WTC11 (cell line): ENCODE measurements at regions not wholly inside any gene's neighbourhood (a gene's known extent, or its start where the extent isn't known, plus 50 kb on each side); places are given as distances from the start of the nearest gene placed in this dataset.

Experiments
- ATAC-seq: fragments of 200-7000 bp; cut with Tn5 transposase; 2 replicates; pipeline ENCODE4 v1.10.0; 2021; ENCODE audit warnings: mild to moderate bottlenecking, moderate library complexity
- CTCF ChIA-PET: fragments of 300-600 bp; sonication (Branson Sonifier 250); formaldehyde crosslinking; loops from one replicate; lab custom pipeline; 2021; ENCODE audit warnings: antibody characterized with exemption; lab: Charles Lee
- POLR2A ChIA-PET: fragments of 350-600 bp; sonication (Branson Sonifier 250); formaldehyde crosslinking; loops from one replicate; lab custom pipeline; 2021; ENCODE audit warnings: antibody characterized with exemption; lab: Charles Lee
- DNase-seq: peaks from one replicate; pipeline ENCODE4 v3.0.0; 2021; ENCODE audit warnings: low spot score
- H3K27ac Mint-ChIP-seq: 2 replicates; pipeline ENCODE4 v1.8.0; 2021; ENCODE audit warnings: mixed read lengths
- H3K27me3 Mint-ChIP-seq: 2 replicates; pipeline ENCODE4 v1.8.0; 2021; ENCODE audit warnings: low read depth, mild to moderate bottlenecking, moderate library complexity, mixed read lengths
- H3K36me3 Mint-ChIP-seq: 2 replicates; pipeline ENCODE4 v1.8.0; 2021; ENCODE audit warnings: mixed read lengths
- H3K4me1 Mint-ChIP-seq: 2 replicates; pipeline ENCODE4 v1.8.0; 2022; ENCODE audit warnings: mixed read lengths
- H3K4me3 Mint-ChIP-seq: 2 replicates; pipeline ENCODE4 v1.8.0; 2021; ENCODE audit warnings: mild to moderate bottlenecking, moderate library complexity, mixed read lengths
- H3K9me3 Mint-ChIP-seq: 2 replicates; pipeline ENCODE4 v1.8.0; 2021; ENCODE audit warnings: mixed read lengths
- CREM ChIP-seq: sonication (generic); formaldehyde crosslinking; IDR thresholded peaks from 2 replicates; pipeline ENCODE4 v1.8.1; 2022; ENCODE audit warnings: mild to moderate bottlenecking, missing genetic modification reagents, moderate library complexity
- ESRRA ChIP-seq: sonication (generic); formaldehyde crosslinking; IDR thresholded peaks from 2 replicates; pipeline ENCODE4 v1.8.1; 2022; ENCODE audit warnings: mild to moderate bottlenecking, missing genetic modification reagents, borderline replicate concordance
- FOXJ3 ChIP-seq: sonication (generic); formaldehyde crosslinking; IDR thresholded peaks from 2 replicates; pipeline ENCODE4 v1.9.0; 2021; ENCODE audit warnings: missing genetic modification reagents, mild to moderate bottlenecking, borderline replicate concordance
- JAZF1 ChIP-seq: fragments of 250-450 bp; sonication (Bioruptor Pico); IDR thresholded peaks from 2 replicates; pipeline ENCODE4 v1.9.0; 2021; ENCODE audit warnings: moderate library complexity, mild to moderate bottlenecking, inconsistent platforms
- NR2C2 ChIP-seq: sonication (generic); formaldehyde crosslinking; IDR thresholded peaks from 2 replicates; pipeline ENCODE4 v1.8.0; 2022; ENCODE audit warnings: mild to moderate bottlenecking, missing genetic modification reagents
- SMAD4 ChIP-seq: sonication (generic); formaldehyde crosslinking; IDR thresholded peaks from 2 replicates; pipeline ENCODE4 v1.8.0; 2022; ENCODE audit warnings: mild to moderate bottlenecking, missing genetic modification reagents
- SOX15 ChIP-seq: fragments of 250-450 bp; sonication (Bioruptor Pico); IDR thresholded peaks from 2 replicates; pipeline ENCODE4 v1.9.0; 2021; ENCODE audit warnings: mild to moderate bottlenecking
- SP1 ChIP-seq: sonication (generic); formaldehyde crosslinking; conservative IDR thresholded peaks from 2 replicates; pipeline ENCODE4 v1.8.1; 2022; ENCODE audit warnings: missing genetic modification reagents
- TP53 ChIP-seq: sonication (generic); formaldehyde crosslinking; IDR thresholded peaks from 2 replicates; pipeline ENCODE4 v1.8.1; 2023; ENCODE audit warnings: mild to moderate bottlenecking, missing genetic modification reagents
- ZNF263 ChIP-seq: sonication (generic); formaldehyde crosslinking; IDR thresholded peaks from 2 replicates; pipeline ENCODE4 v1.8.1; 2022; ENCODE audit warnings: low read depth, mild to moderate bottlenecking, moderate library complexity, missing genetic modification reagents
- TF ChIP-seq, protein P1 (sequence below): sonication (generic); formaldehyde crosslinking; IDR thresholded peaks from 2 replicates; pipeline ENCODE4 v1.8.1; 2023; ENCODE audit warnings: mild to moderate bottlenecking, missing genetic modification reagents
- TF ChIP-seq, protein P2 (sequence below): sonication (generic); formaldehyde crosslinking; IDR thresholded peaks from 2 replicates; pipeline ENCODE4 v1.8.0; 2022; ENCODE audit warnings: mild to moderate bottlenecking, missing genetic modification reagents
- TF ChIP-seq, protein P3 (sequence below): fragments of 250-450 bp; sonication (Bioruptor Pico); IDR thresholded peaks from 2 replicates; pipeline ENCODE4 v1.8.0; 2021; ENCODE audit warnings: mild to moderate bottlenecking
- TF ChIP-seq, protein P4 (sequence below): sonication (generic); formaldehyde crosslinking; IDR thresholded peaks from 2 replicates; pipeline ENCODE4 v1.8.0; 2022; ENCODE audit warnings: mild to moderate bottlenecking, missing genetic modification reagents
- TF ChIP-seq, protein P5 (sequence below): sonication (generic); formaldehyde crosslinking; IDR thresholded peaks from 2 replicates; pipeline ENCODE4 v1.8.1; 2023; ENCODE audit warnings: mild to moderate bottlenecking, moderate library complexity, missing genetic modification reagents
- TF ChIP-seq, protein P6 (sequence below): sonication (generic); formaldehyde crosslinking; IDR thresholded peaks from 2 replicates; pipeline ENCODE4 v1.8.0; 2023; ENCODE audit warnings: missing genetic modification reagents
- TF ChIP-seq, protein P7 (sequence below): sonication (generic); formaldehyde crosslinking; IDR thresholded peaks from 2 replicates; pipeline ENCODE4 v1.8.0; 2023; ENCODE audit warnings: missing genetic modification reagents, mild to moderate bottlenecking, borderline replicate concordance
- TF ChIP-seq, protein P8 (sequence below): fragments of 250-450 bp; sonication (Bioruptor Pico); IDR thresholded peaks from 2 replicates; pipeline ENCODE4 v1.9.0; 2021; ENCODE audit warnings: moderate library complexity, mild to moderate bottlenecking, inconsistent platforms, borderline replicate concordance

DNA sequence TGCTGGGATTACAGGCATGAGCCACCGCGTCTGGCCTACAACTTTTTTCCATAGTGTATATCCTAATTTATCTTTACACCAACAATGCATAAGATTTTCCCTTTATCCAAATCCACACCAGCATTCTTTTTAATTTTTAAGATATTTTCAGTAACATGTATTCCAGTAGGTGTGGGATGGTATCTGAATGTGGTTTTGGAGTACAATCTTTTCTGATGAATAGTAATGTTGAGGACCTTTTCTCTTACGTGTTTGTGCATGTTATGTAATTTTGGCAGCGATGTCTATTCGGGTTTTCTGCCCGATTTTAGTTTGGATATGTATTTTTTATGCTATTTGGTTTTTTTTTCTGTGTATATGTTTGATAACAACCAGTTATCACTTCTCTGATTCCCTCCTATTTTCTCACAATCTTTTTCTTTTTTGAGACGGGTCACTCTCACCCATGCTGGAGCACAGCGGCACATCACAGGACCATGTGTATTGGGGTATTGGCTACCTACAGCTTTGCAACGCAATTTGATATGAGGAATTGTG, 114.6 kb upstream of the GRK3 start (continued):
- TF ChIP-seq, protein P1, sequence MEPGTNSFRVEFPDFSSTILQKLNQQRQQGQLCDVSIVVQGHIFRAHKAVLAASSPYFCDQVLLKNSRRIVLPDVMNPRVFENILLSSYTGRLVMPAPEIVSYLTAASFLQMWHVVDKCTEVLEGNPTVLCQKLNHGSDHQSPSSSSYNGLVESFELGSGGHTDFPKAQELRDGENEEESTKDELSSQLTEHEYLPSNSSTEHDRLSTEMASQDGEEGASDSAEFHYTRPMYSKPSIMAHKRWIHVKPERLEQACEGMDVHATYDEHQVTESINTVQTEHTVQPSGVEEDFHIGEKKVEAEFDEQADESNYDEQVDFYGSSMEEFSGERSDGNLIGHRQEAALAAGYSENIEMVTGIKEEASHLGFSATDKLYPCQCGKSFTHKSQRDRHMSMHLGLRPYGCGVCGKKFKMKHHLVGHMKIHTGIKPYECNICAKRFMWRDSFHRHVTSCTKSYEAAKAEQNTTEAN (CRISPR knock-in tag) = no peak
- TF ChIP-seq, protein P2, sequence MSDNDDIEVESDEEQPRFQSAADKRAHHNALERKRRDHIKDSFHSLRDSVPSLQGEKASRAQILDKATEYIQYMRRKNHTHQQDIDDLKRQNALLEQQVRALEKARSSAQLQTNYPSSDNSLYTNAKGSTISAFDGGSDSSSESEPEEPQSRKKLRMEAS (CRISPR knock-in tag) = no peak
- TF ChIP-seq NR2C2 (CRISPR knock-in tag) = no peak
- TF ChIP-seq, all 79 proteins: peak for 0

DNA sequence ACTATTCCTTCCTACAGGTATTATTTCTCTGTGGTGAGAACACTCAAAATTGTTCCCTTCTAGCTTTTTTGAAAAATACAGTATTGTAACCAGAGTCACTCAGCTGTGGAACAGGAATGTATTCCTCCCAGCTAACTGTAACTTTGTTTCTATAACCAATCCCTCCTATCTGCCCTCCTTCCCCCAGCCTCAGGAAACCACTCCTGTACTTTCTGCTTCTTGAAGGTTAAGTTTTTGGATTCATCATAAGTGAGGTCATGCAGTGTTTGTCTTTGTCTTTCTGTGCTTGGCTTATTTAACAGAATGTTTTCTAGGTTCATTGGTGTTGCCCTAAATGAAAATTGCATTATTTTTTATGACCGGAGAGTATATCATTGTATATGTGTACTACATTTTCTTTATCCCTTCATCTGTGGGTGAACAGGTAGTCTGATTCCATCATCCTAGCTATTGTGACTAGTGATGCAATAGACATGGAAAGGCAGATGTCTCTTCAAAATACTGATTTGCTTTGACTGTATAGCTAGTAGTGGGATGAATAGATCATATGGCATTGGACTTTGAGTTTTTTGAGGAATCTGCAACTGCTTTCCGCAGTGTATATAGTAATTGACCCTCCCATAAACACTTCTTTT, 112.9 kb upstream of the GRK3 start:
- Mint-ChIP-seq H3K36me3 (peaks cover 8% of the 10 kb centered on the region), H3K9me3 (no peaks in the 10 kb centered on the region), H3K27ac (no peak overlapping the region), H3K27me3 (no peaks in the 10 kb centered on the region)
- ATAC-seq = no peak
- ChIA-PET CTCF (no interaction called here), POLR2A (no interaction called here)
- DNase-seq = no peak
- no peak for TF ChIP-seq CREM
- TF ChIP-seq, protein P3, sequence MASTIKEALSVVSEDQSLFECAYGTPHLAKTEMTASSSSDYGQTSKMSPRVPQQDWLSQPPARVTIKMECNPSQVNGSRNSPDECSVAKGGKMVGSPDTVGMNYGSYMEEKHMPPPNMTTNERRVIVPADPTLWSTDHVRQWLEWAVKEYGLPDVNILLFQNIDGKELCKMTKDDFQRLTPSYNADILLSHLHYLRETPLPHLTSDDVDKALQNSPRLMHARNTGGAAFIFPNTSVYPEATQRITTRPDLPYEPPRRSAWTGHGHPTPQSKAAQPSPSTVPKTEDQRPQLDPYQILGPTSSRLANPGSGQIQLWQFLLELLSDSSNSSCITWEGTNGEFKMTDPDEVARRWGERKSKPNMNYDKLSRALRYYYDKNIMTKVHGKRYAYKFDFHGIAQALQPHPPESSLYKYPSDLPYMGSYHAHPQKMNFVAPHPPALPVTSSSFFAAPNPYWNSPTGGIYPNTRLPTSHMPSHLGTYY = no peak
- TF ChIP-seq ZNF263 (CRISPR knock-in tag) = no peak
- TF ChIP-seq JAZF1 = no peak
- TF ChIP-seq ESRRA = no peak
- TF ChIP-seq, protein P4, sequence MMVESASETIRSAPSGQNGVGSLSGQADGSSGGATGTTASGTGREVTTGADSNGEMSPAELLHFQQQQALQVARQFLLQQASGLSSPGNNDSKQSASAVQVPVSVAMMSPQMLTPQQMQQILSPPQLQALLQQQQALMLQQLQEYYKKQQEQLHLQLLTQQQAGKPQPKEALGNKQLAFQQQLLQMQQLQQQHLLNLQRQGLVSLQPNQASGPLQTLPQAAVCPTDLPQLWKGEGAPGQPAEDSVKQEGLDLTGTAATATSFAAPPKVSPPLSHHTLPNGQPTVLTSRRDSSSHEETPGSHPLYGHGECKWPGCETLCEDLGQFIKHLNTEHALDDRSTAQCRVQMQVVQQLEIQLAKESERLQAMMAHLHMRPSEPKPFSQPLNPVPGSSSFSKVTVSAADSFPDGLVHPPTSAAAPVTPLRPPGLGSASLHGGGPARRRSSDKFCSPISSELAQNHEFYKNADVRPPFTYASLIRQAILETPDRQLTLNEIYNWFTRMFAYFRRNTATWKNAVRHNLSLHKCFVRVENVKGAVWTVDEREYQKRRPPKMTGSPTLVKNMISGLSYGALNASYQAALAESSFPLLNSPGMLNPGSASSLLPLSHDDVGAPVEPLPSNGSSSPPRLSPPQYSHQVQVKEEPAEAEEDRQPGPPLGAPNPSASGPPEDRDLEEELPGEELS (CRISPR knock-in tag) = no peak
- no peak for TF ChIP-seq SP1 (CRISPR knock-in tag)
- TF ChIP-seq, protein P5, sequence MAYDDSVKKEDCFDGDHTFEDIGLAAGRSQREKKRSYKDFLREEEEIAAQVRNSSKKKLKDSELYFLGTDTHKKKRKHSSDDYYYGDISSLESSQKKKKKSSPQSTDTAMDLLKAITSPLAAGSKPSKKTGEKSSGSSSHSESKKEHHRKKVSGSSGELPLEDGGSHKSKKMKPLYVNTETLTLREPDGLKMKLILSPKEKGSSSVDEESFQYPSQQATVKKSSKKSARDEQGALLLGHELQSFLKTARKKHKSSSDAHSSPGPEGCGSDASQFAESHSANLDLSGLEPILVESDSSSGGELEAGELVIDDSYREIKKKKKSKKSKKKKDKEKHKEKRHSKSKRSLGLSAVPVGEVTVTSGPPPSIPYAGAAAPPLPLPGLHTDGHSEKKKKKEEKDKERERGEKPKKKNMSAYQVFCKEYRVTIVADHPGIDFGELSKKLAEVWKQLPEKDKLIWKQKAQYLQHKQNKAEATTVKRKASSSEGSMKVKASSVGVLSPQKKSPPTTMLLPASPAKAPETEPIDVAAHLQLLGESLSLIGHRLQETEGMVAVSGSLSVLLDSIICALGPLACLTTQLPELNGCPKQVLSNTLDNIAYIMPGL = no peak
- TF ChIP-seq, protein P6, sequence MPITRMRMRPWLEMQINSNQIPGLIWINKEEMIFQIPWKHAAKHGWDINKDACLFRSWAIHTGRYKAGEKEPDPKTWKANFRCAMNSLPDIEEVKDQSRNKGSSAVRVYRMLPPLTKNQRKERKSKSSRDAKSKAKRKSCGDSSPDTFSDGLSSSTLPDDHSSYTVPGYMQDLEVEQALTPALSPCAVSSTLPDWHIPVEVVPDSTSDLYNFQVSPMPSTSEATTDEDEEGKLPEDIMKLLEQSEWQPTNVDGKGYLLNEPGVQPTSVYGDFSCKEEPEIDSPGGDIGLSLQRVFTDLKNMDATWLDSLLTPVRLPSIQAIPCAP (CRISPR knock-in tag) = no peak
- TF ChIP-seq, protein P1 (CRISPR knock-in tag) = no peak
- TF ChIP-seq, protein P7, sequence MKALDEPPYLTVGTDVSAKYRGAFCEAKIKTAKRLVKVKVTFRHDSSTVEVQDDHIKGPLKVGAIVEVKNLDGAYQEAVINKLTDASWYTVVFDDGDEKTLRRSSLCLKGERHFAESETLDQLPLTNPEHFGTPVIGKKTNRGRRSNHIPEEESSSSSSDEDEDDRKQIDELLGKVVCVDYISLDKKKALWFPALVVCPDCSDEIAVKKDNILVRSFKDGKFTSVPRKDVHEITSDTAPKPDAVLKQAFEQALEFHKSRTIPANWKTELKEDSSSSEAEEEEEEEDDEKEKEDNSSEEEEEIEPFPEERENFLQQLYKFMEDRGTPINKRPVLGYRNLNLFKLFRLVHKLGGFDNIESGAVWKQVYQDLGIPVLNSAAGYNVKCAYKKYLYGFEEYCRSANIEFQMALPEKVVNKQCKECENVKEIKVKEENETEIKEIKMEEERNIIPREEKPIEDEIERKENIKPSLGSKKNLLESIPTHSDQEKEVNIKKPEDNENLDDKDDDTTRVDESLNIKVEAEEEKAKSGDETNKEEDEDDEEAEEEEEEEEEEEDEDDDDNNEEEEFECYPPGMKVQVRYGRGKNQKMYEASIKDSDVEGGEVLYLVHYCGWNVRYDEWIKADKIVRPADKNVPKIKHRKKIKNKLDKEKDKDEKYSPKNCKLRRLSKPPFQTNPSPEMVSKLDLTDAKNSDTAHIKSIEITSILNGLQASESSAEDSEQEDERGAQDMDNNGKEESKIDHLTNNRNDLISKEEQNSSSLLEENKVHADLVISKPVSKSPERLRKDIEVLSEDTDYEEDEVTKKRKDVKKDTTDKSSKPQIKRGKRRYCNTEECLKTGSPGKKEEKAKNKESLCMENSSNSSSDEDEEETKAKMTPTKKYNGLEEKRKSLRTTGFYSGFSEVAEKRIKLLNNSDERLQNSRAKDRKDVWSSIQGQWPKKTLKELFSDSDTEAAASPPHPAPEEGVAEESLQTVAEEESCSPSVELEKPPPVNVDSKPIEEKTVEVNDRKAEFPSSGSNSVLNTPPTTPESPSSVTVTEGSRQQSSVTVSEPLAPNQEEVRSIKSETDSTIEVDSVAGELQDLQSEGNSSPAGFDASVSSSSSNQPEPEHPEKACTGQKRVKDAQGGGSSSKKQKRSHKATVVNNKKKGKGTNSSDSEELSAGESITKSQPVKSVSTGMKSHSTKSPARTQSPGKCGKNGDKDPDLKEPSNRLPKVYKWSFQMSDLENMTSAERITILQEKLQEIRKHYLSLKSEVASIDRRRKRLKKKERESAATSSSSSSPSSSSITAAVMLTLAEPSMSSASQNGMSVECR (CRISPR knock-in tag) = no peak
- TF ChIP-seq TP53 (CRISPR knock-in tag) = no peak
- TF ChIP-seq, protein P8, sequence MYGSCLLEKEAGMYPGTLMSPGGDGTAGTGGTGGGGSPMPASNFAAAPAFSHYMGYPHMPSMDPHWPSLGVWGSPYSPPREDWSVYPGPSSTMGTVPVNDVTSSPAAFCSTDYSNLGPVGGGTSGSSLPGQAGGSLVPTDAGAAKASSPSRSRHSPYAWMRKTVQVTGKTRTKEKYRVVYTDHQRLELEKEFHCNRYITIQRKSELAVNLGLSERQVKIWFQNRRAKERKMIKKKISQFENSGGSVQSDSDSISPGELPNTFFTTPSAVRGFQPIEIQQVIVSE (CRISPR knock-in tag) = no peak
- no peak for TF ChIP-seq FOXJ3 (CRISPR knock-in tag)
- no peak for TF ChIP-seq SOX15 (CRISPR knock-in tag)
- no peak for TF ChIP-seq SMAD4 (CRISPR knock-in tag)
- TF ChIP-seq, all 79 proteins: peak for 0
- Mint-ChIP-seq H3K4me3 (no peak overlapping the region), H3K4me1 (peaks cover 8% of the 10 kb centered on the region)
